HG03520 (cell line): ENCODE measurements at regions not wholly inside any gene's neighbourhood (a gene's known extent, or its start where the extent isn't known, plus 50 kb on each side); places are given as distances from the start of the nearest gene placed in this dataset.

Experiments
- ATAC-seq: cut with Tn5 transposase; IDR thresholded peaks from one replicate; pipeline ENCODE4 v1.9.1; 2021; ENCODE audit warnings: mild to moderate bottlenecking, moderate library complexity; ENCODE audit not compliant: unreplicated experiment

DNA sequence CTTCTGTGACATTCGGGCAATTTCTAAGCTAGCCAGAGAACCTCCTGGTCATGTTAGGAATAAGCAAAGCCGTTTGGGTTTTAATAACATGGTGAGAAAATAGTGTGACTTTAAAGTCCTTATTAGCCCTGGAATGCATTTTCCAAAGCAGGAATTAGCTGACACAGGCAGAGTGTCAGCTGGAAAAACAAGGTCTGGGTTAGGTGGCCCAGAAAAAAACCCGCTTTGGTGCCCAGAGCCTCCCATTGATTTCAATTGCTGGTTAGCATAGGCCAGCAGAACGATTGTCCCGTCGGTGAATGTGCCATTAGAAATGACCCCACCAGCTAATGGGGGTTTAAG lies 62.1 kb upstream of the CPEB4 start:
- no peak for ATAC-seq

GRCh38 chr5:173826428-173827350 lies 61.5 kb upstream of the CPEB4 start:
- no peak for ATAC-seq

GRCh38 chr5:173828952-173829351 lies 59.2 kb upstream of the CPEB4 start:
- no peak for ATAC-seq

DNA sequence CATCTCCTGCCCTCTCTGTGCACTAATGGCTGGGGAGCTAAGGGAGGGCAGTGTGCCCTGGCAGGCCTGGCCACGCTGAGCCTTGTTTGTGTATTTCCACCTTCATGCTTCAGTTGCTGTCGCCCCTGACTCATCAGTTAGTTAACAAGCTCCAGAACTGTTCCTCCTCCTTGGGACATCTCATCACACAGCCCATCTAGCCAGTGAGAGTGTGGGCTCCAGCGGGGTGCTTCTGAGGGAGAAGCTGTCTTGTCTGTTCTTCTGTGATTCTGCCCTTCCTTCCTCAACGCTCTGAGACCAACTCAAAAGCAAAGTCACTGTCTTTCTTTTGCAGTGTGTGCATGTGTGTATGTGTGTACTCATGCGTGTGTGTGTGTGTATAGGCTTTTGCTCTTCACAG lies 58.3 kb upstream of the CPEB4 start:
- ATAC-seq: no peak

GRCh38 chr5:173830421-173830820 lies 57.7 kb upstream of the CPEB4 start:
- ATAC-seq: no peak

GRCh38 chr5:173831196-173831914 lies 56.8 kb upstream of the CPEB4 start:
- ATAC-seq: no peak

DNA sequence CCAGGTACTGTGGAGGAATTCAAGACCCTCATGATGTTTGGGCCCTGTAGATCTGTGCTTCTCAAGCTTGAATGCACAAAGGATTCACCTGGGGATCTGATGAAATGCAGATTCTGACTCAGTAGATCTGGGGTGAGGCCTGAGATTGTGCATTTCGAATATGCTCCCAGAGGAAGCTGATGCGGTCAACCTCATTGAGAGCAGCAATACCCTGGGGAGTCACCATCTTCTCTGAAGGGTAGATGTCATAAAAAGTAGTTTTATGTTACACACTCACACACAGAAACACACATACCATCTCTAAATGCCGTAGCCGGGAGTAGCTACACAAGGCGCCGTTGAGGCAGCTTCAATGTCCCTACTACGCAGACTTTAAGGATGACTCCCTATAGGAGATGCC lies 55.8 kb upstream of the CPEB4 start:
- no peak for ATAC-seq

DNA sequence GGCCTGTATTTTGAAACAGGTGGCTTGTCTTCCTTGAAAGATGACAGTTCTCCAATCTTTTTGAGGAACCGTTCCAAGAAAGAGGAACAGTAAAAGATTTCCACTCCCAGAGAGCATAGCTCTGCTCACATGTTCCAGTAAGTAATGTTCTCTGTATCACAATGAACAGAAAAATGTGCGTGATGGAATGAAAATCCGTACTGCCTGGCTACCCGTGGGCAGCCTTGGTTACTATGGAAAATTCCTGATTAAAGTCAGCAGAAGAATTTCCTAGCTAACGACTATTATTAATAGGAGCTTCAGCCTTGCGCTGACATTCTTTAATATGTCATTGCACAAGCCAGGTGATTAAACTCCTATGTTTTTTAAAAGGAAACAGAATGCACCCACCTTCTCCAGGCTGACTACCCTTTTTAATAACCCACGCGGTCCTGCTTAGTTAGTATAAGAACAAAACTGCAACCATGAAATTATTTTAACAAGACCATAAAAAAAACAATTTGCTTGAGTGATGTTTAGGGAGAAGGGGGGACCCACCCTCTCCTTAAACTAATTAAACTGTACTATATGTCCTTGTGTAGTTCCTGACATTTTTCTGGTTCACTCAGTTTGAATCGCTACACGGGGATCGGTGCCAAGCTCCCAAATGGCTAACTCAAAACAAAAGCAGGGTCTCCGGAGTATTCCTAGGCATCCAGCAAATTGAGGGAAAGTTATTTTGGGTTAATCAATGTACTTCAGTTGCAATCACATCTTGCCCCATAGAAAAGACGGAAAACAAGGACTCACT lies 54.8 kb upstream of the CPEB4 start:
- no peak for ATAC-seq

DNA sequence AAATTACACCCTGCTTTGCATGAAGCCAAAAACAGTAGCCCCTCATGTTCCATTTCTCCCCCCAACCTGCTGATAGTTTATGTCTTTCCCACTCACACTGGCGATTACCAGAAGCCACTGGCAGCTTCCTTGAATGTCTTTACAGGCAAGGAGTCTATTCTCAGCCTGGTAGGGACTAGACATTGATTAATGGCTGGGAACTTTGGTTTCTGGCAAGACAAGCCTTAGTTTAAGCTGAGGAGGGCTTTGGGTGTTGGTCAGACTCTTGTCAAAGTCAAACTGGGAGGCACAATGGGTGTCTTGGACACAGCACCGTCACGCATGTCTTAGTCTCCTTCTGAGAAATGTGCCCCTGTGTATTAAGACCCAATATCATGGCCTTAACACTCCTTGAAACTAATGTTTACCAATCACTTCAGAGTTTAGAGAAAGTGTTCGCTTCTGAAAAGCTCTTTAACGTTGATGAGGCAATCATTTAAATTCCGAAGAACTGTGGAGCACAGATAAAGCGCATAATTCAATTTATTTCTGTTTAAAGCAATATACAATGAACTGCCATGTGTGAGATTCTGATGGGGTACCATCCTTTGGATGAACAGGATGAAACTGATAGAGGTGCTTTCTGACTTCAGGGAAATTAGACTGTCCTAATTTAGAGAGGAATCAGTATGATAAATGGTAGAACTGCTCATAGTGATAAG lies 53.9 kb upstream of the CPEB4 start:
- ATAC-seq: no peak

- no peak for ATAC-seq
Observed at GRCh38 chr5:173835131-173835530, 53.0 kb upstream of the CPEB4 start.

DNA sequence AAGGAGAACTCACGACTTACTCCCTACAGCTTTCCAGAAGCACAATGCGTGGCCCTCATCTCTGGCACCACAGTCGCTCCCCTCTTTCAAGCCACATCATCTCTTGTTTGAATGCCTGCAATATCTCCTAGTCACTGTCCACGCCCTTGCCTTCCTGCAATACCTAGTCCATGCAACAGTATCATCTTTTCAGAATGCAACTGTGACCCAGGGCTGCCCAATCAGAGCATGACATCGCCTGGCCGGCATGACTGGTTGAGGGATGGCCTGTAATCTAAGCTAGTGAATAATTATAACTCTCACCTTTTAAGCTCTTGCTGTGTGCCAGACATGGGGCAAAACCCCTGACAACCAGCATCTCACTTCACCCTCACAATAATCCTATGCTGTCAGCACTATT lies 52.5 kb upstream of the CPEB4 start:
- no peak for ATAC-seq

GRCh38 chr5:173837654-173838053 lies 50.5 kb upstream of the CPEB4 start:
- ATAC-seq: no peak
